Fibroblast of lung (primary cell): ENCODE measurements at regions not wholly inside any gene's neighbourhood (a gene's known extent, or its start where the extent isn't known, plus 50 kb on each side); places are given as distances from the start of the nearest gene placed in this dataset.

ENCODE experiments used
- DNase-seq, 2 donors: peaks; one replicate each; pipeline versions ENCODE4 v3.0.0 to v3.0.0-alpha.2; 2010; ENCODE audit warnings: low read depth in 2 of 2
- H2AFZ ChIP-seq: 2 replicates; pipeline ENCODE4 v1.5.1; 2012; ENCODE audit warnings: low read length, control low read depth, inconsistent platforms
- H3K27ac ChIP-seq: 2 replicates; pipeline ENCODE4 v1.5.1; 2011; ENCODE audit warnings: low read length, control low read depth; ENCODE audit not compliant: insufficient read depth
- H3K27me3 ChIP-seq: 2 replicates; pipeline ENCODE4 v1.5.1; 2011; ENCODE audit warnings: mild to moderate bottlenecking, low read length; ENCODE audit not compliant: control insufficient read depth, insufficient read depth
- H3K36me3 ChIP-seq: 2 replicates; pipeline ENCODE4 v1.5.1; 2011; ENCODE audit warnings: low read length; ENCODE audit not compliant: control insufficient read depth, insufficient read depth
- H3K4me1 ChIP-seq: 2 replicates; pipeline ENCODE4 v1.5.1; 2011; ENCODE audit warnings: low read length; ENCODE audit not compliant: control insufficient read depth, insufficient read depth; ENCODE audit errors: extremely low read depth
- H3K4me2 ChIP-seq: 2 replicates; pipeline ENCODE4 v1.5.1; 2011; ENCODE audit warnings: low read length, control low read depth; ENCODE audit not compliant: insufficient read depth; ENCODE audit errors: extremely low read depth
- H3K4me3 ChIP-seq, 4 experiments: fragments of 200-600 bp in 1 of 4; sonication (generic) in 1 of 4; replicated peaks in 1 of 4; 2 replicates each; pipeline ENCODE4 v1.5.1; 2011 to 2016; ENCODE audit warnings: low read length in 4 of 4, low read depth in 3 of 4, mild to moderate bottlenecking in 3 of 4, control low read depth in 2 of 4, inconsistent platforms in 1 of 4, mixed read lengths in 1 of 4; ENCODE audit not compliant: insufficient read depth in 1 of 4; ENCODE audit errors: control extremely low read depth in 1 of 4
- H3K79me2 ChIP-seq: 2 replicates; pipeline ENCODE4 v1.5.1; 2012; ENCODE audit warnings: mild to moderate bottlenecking, low read length, inconsistent platforms; ENCODE audit not compliant: control insufficient read depth, insufficient read depth
- H3K9ac ChIP-seq: 2 replicates; pipeline ENCODE4 v1.5.1; 2011; ENCODE audit warnings: mild to moderate bottlenecking, low read length, control low read depth; ENCODE audit not compliant: insufficient read depth
- H3K9me3 ChIP-seq: 2 replicates; pipeline ENCODE4 v1.5.1; 2012; ENCODE audit warnings: low read depth, low read length; ENCODE audit not compliant: control insufficient read depth, insufficient read depth
- H4K20me1 ChIP-seq: 2 replicates; pipeline ENCODE4 v1.5.1; 2011; ENCODE audit warnings: low read length; ENCODE audit not compliant: control insufficient read depth, insufficient read depth; ENCODE audit errors: extremely low read depth
- EZH2 ChIP-seq: IDR thresholded peaks from 2 replicates; pipeline ENCODE4 v1.5.1; 2012; ENCODE audit warnings: low read length, control low read depth, mild to moderate bottlenecking; ENCODE audit errors: missing control alignments
- TF ChIP-seq, protein P1 (sequence below), 2 donors: IDR thresholded peaks in 1 of 2; conservative IDR thresholded peaks in 1 of 2; 1 replicate in 1 of 2; 2 replicates in 1 of 2; pipeline ENCODE4 v1.5.1; 2011 to 2012; ENCODE audit warnings: low read length in 2 of 2, control low read depth in 1 of 2, inconsistent platforms in 1 of 2, low read depth in 1 of 2, mild to moderate bottlenecking in 1 of 2

GRCh38 chr21:16492356-16492755 lies 762.6 kb downstream of the USP25 start:
- Histone ChIP-seq H3K9me3 (no peaks in the 10 kb centered on the region), H3K4me1 (no peaks in the 10 kb centered on the region), H3K27ac (no peak overlapping the region), H3K4me2 (no peak overlapping the region), H2AFZ (no peak overlapping the region), H3K27me3 (no peaks in the 10 kb centered on the region), H3K36me3 (no peaks in the 10 kb centered on the region), H4K20me1 (no peaks in the 10 kb centered on the region), H3K9ac (no peak overlapping the region), H3K79me2 (no peaks in the 10 kb centered on the region), H3K4me3 (no peak overlapping the region)
- no peak for DNase-seq
- TF ChIP-seq EZH2: no peak
- TF ChIP-seq, protein P1, sequence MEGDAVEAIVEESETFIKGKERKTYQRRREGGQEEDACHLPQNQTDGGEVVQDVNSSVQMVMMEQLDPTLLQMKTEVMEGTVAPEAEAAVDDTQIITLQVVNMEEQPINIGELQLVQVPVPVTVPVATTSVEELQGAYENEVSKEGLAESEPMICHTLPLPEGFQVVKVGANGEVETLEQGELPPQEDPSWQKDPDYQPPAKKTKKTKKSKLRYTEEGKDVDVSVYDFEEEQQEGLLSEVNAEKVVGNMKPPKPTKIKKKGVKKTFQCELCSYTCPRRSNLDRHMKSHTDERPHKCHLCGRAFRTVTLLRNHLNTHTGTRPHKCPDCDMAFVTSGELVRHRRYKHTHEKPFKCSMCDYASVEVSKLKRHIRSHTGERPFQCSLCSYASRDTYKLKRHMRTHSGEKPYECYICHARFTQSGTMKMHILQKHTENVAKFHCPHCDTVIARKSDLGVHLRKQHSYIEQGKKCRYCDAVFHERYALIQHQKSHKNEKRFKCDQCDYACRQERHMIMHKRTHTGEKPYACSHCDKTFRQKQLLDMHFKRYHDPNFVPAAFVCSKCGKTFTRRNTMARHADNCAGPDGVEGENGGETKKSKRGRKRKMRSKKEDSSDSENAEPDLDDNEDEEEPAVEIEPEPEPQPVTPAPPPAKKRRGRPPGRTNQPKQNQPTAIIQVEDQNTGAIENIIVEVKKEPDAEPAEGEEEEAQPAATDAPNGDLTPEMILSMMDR (conservative IDR thresholded peaks at IDR 0.05 in 1 of 2, IDR thresholded peaks at IDR 0.05 in 1 of 2; ENCODE audit: low read depth in 1 of 2, low read length in 2 of 2): no peak

GRCh38 chr21:16492892-16493291 lies 763.1 kb downstream of the USP25 start:
- H3K4me3 ChIP-seq: no peak overlapping the region
- H3K79me2 ChIP-seq: no peaks in the 10 kb centered on the region
- H4K20me1 ChIP-seq: no peaks in the 10 kb centered on the region
- TF ChIP-seq, protein P1 (conservative IDR thresholded peaks at IDR 0.05 in 1 of 2, IDR thresholded peaks at IDR 0.05 in 1 of 2; ENCODE audit: low read depth in 1 of 2, low read length in 2 of 2): no peak
- TF ChIP-seq EZH2: no peak
- H3K36me3 ChIP-seq: no peaks in the 10 kb centered on the region
- H3K27me3 ChIP-seq: no peaks in the 10 kb centered on the region
- H3K9me3 ChIP-seq: no peaks in the 10 kb centered on the region
- no peak overlapping the region for H2AFZ ChIP-seq
- H3K4me1 ChIP-seq: no peaks in the 10 kb centered on the region
- peak in 1 of 2 donors; percentile 51 for DNase-seq
- no peak overlapping the region for H3K27ac ChIP-seq
- no peak overlapping the region for H3K9ac ChIP-seq
- H3K4me2 ChIP-seq: no peak overlapping the region

GRCh38 chr21:16496609-16497008 lies 766.8 kb downstream of the USP25 start:
- Histone ChIP-seq H3K27me3 (no peaks in the 10 kb centered on the region), H3K4me2 (no peak overlapping the region), H3K27ac (no peak overlapping the region), H2AFZ (no peak overlapping the region), H3K4me3 (no peak overlapping the region), H3K4me1 (no peaks in the 10 kb centered on the region), H3K9me3 (no peaks in the 10 kb centered on the region), H4K20me1 (no peaks in the 10 kb centered on the region), H3K9ac (no peak overlapping the region), H3K79me2 (no peaks in the 10 kb centered on the region), H3K36me3 (no peaks in the 10 kb centered on the region)
- no peak for DNase-seq
- TF ChIP-seq, protein P1 (conservative IDR thresholded peaks at IDR 0.05 in 1 of 2, IDR thresholded peaks at IDR 0.05 in 1 of 2; ENCODE audit: low read depth in 1 of 2, low read length in 2 of 2): no peak
- no peak for TF ChIP-seq EZH2
